Adrenal gland (tissue), 9 donors: ENCODE measurements at regions not wholly inside any gene's neighbourhood (a gene's known extent, or its start where the extent isn't known, plus 50 kb on each side); places are given as distances from the start of the nearest gene placed in this dataset.

Experiments
- DNase-seq, 7 donors: peaks; one replicate each; pipeline ENCODE4 v3.0.0-alpha.2; 2019 to 2020
- H3K27ac ChIP-seq, 5 donors: fragments of 200-600 bp; sonication (generic) in 4 of 5; 1 replicate in 3 of 5; 2 replicates in 2 of 5; pipeline versions ENCODE4 v1.5.1 to v1.8.0; 2016 to 2020; ENCODE audit warnings: mild to moderate bottlenecking in 1 of 5
- H3K27me3 ChIP-seq: fragments of 200-600 bp; 2 replicates; pipeline ENCODE4 v1.8.0; 2021
- H3K36me3 ChIP-seq, 2 donors: fragments of 200-600 bp; replicated peaks in 1 of 2; 1 replicate in 1 of 2; 2 replicates in 1 of 2; pipeline versions ENCODE4 v1.5.1 to v1.8.0; 2018 to 2022
- H3K4me1 ChIP-seq, 2 donors: fragments of 200-600 bp; replicated peaks in 1 of 2; 1 replicate in 1 of 2; 2 replicates in 1 of 2; pipeline versions ENCODE4 v1.5.1 to v1.8.0; 2018 to 2021
- H3K4me3 ChIP-seq, 4 donors: fragments of 200-600 bp; sonication (generic) in 3 of 4; one replicate each; pipeline ENCODE4 v1.5.1; 2016 to 2018
- H3K9me3 ChIP-seq, 3 donors: fragments of 200-600 bp; sonication (generic) in 1 of 3; replicated peaks in 1 of 3; 1 replicate in 2 of 3; 2 replicates in 1 of 3; pipeline versions ENCODE4 v1.5.1 to v1.8.0; 2016 to 2021
- POLR2A ChIP-seq, 2 donors: fragments of 450-650 bp; IDR thresholded peaks; one replicate each; pipeline ENCODE4 v1.6.1; 2017; ENCODE audit warnings: antibody characterized with exemption in 2 of 2, mild to moderate bottlenecking in 2 of 2, moderate library complexity in 1 of 2
- WGBS, 4 donors: extraction: QIAGEN DNeasy Blood & Tissue Kit in 2 of 4; methylation state at CpG; one replicate each; pipeline versions ENCODE4 v1.1.5 to v1.1.7; 2013 to 2017; 5-methylcytosine and 5-hydroxymethylcytosine counted together
- intact Hi-C, 2 donors: fragments of 100-400 bp; cut with DNase I; formaldehyde crosslinking; loops; one replicate each; pipeline versions ENCODE4 v1.14.1 to v1.15.0; 2022 to 2023
- TF ChIP-seq, protein P1 (sequence below), 6 experiments: fragments of 450-650 bp in 4 of 6; fragments of 200-600 bp in 2 of 6; sonication (generic) in 1 of 6; IDR thresholded peaks; 1 replicate in 5 of 6; 2 replicates in 1 of 6; pipeline versions ENCODE4 v1.5.1 to v1.8.0; 2016 to 2021; ENCODE audit warnings: antibody characterized with exemption in 6 of 6, mild to moderate bottlenecking in 2 of 6, moderate library complexity in 1 of 6
- donor health status: healthy with polysubstance abuse.
- donor health status: Bipolar disorder and iron deficiency.
- donor health status: DM: yes; HTN: yes; CAD: no.
- donor health status: DM: no; HTN: no; CAD: no.
- donor health status: DM: no; HTN: no; CAD: no.

DNA sequence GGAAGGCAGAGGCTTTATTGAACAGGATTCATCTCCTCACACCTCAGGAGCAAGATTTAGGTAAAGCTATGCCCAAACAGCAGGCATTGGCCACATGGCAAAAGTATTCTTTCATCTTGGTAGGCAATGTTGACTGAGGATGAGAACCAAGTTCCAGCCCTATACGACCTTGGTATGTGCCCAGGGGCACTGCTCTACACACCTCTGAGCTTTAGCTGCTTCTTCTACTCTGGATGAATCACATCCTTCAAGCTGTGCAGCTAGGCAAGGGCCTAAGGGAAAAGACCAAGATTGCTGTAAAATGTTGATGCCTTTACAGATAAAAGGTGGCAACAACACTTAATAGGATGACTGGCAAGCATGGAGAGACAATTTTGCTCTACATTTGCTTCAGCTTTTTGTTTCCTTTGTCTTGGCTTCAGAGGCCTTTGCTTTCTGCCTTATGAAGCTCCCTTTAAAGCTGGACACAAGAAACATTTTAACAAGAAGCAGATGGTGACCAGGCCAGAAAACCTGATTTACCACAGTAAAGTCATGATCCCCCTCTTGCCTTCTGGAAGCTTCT is 183.3 kb upstream of the KITLG start:
- Histone ChIP-seq H3K27me3 (no peaks in the 10 kb centered on the region), H3K4me1 (no peaks in the 10 kb centered on the region), H3K4me3 (no peak overlapping the region), H3K27ac (no peak overlapping the region), H3K36me3 (no peaks in the 10 kb centered on the region), H3K9me3 (no peaks in the 10 kb centered on the region)
- no peak for TF ChIP-seq POLR2A (IDR thresholded peaks at IDR 0.05)
- TF ChIP-seq, protein P1, sequence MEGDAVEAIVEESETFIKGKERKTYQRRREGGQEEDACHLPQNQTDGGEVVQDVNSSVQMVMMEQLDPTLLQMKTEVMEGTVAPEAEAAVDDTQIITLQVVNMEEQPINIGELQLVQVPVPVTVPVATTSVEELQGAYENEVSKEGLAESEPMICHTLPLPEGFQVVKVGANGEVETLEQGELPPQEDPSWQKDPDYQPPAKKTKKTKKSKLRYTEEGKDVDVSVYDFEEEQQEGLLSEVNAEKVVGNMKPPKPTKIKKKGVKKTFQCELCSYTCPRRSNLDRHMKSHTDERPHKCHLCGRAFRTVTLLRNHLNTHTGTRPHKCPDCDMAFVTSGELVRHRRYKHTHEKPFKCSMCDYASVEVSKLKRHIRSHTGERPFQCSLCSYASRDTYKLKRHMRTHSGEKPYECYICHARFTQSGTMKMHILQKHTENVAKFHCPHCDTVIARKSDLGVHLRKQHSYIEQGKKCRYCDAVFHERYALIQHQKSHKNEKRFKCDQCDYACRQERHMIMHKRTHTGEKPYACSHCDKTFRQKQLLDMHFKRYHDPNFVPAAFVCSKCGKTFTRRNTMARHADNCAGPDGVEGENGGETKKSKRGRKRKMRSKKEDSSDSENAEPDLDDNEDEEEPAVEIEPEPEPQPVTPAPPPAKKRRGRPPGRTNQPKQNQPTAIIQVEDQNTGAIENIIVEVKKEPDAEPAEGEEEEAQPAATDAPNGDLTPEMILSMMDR (IDR thresholded peaks at IDR 0.05): no peak
- 63 to 96% (median 76%) methylated on average over 1 of the region's 1 CpG for WGBS, 4 donors
- no peak for DNase-seq
- intact Hi-C loops: no loop called here

DNA sequence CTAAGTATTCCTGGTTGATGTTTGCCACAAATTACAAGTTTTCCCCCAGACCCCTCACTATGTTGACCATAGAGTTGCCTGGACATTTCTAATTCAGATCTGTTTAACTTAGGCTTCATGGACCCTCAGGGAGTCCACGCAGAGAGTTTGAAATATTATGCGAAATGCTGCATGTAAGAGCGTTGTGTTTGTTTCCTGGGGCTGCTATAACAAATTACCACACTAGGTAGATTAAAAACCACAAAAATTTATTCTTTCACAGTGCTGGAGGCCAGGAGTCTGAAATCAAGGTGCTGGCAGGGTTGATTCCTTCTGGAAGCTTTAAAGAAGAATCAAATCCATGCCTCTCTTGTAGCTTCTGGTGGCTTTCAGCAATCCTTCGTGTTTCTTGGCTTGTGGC is 177.9 kb upstream of the KITLG start:
- WGBS, 4 donors: 89 to 96% (median 90%) methylated on average over 4 of the region's 4 CpGs
- no peak overlapping the region for H3K27ac ChIP-seq

DNA sequence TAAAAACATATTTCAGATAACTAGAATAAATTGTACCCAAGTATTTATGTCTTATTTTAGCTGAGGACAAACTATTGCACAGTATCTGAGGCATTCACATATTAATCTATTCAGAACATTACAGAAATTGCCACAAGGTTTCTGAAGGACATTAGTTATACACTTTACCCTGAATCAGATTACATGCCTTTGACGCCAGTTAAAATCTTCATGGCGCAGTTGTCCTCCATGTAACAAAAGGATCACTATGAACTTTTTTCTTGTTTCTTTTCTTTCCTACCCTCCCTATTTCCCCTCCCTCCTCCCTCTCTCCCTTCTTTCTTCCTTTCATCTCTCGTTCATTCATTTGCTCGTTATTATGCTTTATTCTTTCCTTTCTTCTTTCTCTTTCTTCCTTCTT is 176.6 kb upstream of the KITLG start:
- 83 to 88% (median 85%) methylated on average over 4 of the region's 4 CpGs for WGBS, 4 donors
- intact Hi-C loops: no loop called here
- H3K9me3 ChIP-seq: no peaks in the 10 kb centered on the region
- H3K4me1 ChIP-seq: no peaks in the 10 kb centered on the region
- TF ChIP-seq, protein P1 (IDR thresholded peaks at IDR 0.05): no peak
- TF ChIP-seq POLR2A (IDR thresholded peaks at IDR 0.05): no peak
- H3K4me3 ChIP-seq: no peak overlapping the region
- no peak for DNase-seq
- H3K27ac ChIP-seq: no peak overlapping the region
- no peaks in the 10 kb centered on the region for H3K27me3 ChIP-seq
- no peaks in the 10 kb centered on the region for H3K36me3 ChIP-seq

More for the DNA sequence above, 177.9 kb upstream of the KITLG start:
- intact Hi-C loops: no loop called here
- DNase-seq: no peak
- Histone ChIP-seq H3K36me3 (no peaks in the 10 kb centered on the region), H3K27me3 (no peaks in the 10 kb centered on the region), H3K4me3 (no peak overlapping the region), H3K9me3 (no peaks in the 10 kb centered on the region), H3K4me1 (no peaks in the 10 kb centered on the region)
- TF ChIP-seq, protein P1 (IDR thresholded peaks at IDR 0.05): no peak
- no peak for TF ChIP-seq POLR2A (IDR thresholded peaks at IDR 0.05)

DNA sequence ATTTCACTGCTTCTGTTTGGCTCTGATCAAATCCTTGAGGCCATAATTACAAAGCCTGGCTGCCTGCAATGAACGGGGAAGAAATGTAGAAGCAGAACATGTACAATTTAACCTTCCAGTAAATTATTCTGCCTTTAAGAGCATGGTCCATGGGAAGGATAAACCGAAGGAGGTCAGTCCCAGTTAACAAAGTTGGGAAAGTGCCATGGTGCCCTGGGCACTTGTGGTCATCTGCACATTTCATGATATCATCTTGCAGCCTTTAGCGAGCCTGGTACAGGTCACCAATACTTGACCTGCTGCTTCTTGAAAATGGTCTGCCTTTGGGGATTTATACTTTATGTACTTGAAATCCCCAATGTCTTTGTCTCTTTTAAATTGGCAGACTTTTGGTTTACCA is 175.9 kb upstream of the KITLG start:
- 85 to 96% (median 88%) methylated on average over 3 of the region's 3 CpGs for WGBS, 4 donors

More for the DNA sequence above, 175.9 kb upstream of the KITLG start:
- DNase-seq: no peak
- intact Hi-C loops: no loop called here
- Histone ChIP-seq H3K9me3 (no peaks in the 10 kb centered on the region), H3K27ac (no peak overlapping the region), H3K27me3 (no peaks in the 10 kb centered on the region), H3K4me3 (no peak overlapping the region), H3K4me1 (no peaks in the 10 kb centered on the region), H3K36me3 (no peaks in the 10 kb centered on the region)
- no peak for TF ChIP-seq POLR2A (IDR thresholded peaks at IDR 0.05)
- TF ChIP-seq, protein P1 (IDR thresholded peaks at IDR 0.05): no peak
